ENCODE measurements at regions not wholly inside any gene's neighbourhood (a gene's known extent, or its start where the extent isn't known, plus 50 kb on each side); places are given as distances from the start of the nearest gene placed in this dataset.

DNA sequence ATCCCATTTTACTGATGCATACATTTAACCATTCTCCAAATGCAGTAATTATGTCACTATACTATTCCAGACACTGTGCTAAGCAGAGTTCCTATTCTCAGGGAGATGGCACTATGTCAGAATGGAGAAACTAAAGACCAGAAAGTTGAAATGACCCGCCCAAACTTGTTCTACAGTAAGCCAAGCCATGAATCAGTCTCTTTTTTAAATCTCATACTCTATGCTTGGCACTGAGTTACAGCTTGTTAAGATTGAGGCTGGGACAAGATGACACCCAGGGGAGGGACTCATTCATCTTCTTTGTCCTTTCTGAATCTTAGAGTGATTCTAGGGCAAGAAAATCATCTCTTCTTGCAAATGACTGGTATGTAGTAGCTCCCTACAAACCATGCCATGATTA, 247.0 kb upstream of the CCL2 start:
- no peaks in the 10 kb centered on the region for H3K9me3 Mint-ChIP-seq (ENCODE audit: unreplicated experiment)
- no peaks in the 10 kb centered on the region for H3K4me1 Mint-ChIP-seq (ENCODE audit: low read depth, unreplicated experiment)
- TF ChIP-seq, protein P1, sequence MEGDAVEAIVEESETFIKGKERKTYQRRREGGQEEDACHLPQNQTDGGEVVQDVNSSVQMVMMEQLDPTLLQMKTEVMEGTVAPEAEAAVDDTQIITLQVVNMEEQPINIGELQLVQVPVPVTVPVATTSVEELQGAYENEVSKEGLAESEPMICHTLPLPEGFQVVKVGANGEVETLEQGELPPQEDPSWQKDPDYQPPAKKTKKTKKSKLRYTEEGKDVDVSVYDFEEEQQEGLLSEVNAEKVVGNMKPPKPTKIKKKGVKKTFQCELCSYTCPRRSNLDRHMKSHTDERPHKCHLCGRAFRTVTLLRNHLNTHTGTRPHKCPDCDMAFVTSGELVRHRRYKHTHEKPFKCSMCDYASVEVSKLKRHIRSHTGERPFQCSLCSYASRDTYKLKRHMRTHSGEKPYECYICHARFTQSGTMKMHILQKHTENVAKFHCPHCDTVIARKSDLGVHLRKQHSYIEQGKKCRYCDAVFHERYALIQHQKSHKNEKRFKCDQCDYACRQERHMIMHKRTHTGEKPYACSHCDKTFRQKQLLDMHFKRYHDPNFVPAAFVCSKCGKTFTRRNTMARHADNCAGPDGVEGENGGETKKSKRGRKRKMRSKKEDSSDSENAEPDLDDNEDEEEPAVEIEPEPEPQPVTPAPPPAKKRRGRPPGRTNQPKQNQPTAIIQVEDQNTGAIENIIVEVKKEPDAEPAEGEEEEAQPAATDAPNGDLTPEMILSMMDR (IDR thresholded peaks at IDR 0.05; ENCODE audit: insufficient read depth in 1 of 2, low read depth in 1 of 2, low read length in 1 of 2, severe bottlenecking in 1 of 2, unreplicated experiment in 1 of 2) = no peak
- Histone ChIP-seq H3K4me1 (no peaks in the 10 kb centered on the region), H3K4me3 (ENCODE audit: low read depth, low read length) (no peak overlapping the region), H3K9me3 (no peaks in the 10 kb centered on the region), H3K36me3 (ENCODE audit: control insufficient read depth, insufficient read depth, low read length) (no peaks in the 10 kb centered on the region), H3K27me3 (replicated peaks; ENCODE audit: control insufficient read depth, insufficient read depth, low read length) (no peaks in the 10 kb centered on the region; the same call in none of the 2 replicates)
- intact Hi-C loops (cut with micrococcal nuclease; ENCODE audit: unreplicated experiment) = no loop called here
- peaks cover 10% of the 10 kb centered on the region for H3K27me3 Mint-ChIP-seq (ENCODE audit: insufficient read depth, unreplicated experiment)
- DNase-seq = no peak
- no peaks in the 10 kb centered on the region for H3K36me3 Mint-ChIP-seq (ENCODE audit: insufficient read depth, unreplicated experiment)
- no peak overlapping the region for H3K27ac Mint-ChIP-seq (ENCODE audit: unreplicated experiment)
- POLR2A ChIA-PET = no interaction called here
- CTCF ChIA-PET = no interaction called here
- BruUV-seq (replicated peaks) = no TSS peak
- H3K4me3 Mint-ChIP-seq (ENCODE audit: unreplicated experiment) = no peak overlapping the region

DNA sequence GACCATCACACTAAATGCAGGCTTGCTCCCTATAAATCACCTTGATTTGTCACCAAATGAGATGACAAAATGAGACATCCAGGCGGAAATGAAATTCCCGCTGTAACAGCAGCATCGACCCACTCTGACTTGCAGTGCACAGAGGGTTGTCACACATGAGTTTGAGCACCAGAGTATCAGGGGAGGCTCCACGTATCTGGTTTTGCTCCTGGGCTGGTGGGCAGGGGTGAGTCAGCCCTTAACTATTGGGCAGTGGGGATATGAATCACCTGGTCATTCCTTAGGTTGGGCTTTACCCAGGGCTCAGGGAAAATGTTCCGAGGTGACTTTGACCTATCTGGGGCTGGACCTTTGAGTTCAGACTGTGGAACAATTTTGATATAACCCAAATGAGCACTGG, 245.2 kb upstream of the CCL2 start:
- intact Hi-C loops (cut with micrococcal nuclease; ENCODE audit: unreplicated experiment) = no loop called here
- Mint-ChIP-seq H3K27ac (ENCODE audit: unreplicated experiment) (no peak overlapping the region), H3K9me3 (ENCODE audit: unreplicated experiment) (no peaks in the 10 kb centered on the region), H3K4me3 (ENCODE audit: unreplicated experiment) (no peak overlapping the region), H3K36me3 (ENCODE audit: insufficient read depth, unreplicated experiment) (no peaks in the 10 kb centered on the region), H3K4me1 (ENCODE audit: low read depth, unreplicated experiment) (no peaks in the 10 kb centered on the region), H3K27me3 (ENCODE audit: insufficient read depth, unreplicated experiment) (peaks cover 10% of the 10 kb centered on the region)
- CTCF ChIA-PET = no interaction called here
- Histone ChIP-seq H3K36me3 (ENCODE audit: control insufficient read depth, insufficient read depth, low read length) (no peaks in the 10 kb centered on the region), H3K4me1 (no peaks in the 10 kb centered on the region), H3K9me3 (no peaks in the 10 kb centered on the region), H3K4me3 (ENCODE audit: low read depth, low read length) (no peak overlapping the region), H3K27me3 (replicated peaks; ENCODE audit: control insufficient read depth, insufficient read depth, low read length) (no peaks in the 10 kb centered on the region; the same call in none of the 2 replicates)
- no TSS peak for BruUV-seq (replicated peaks)
- DNase-seq = no peak
- TF ChIP-seq, protein P1 (IDR thresholded peaks at IDR 0.05; ENCODE audit: insufficient read depth in 1 of 2, low read depth in 1 of 2, low read length in 1 of 2, severe bottlenecking in 1 of 2, unreplicated experiment in 1 of 2) = no peak
- POLR2A ChIA-PET = no interaction called here

DNA sequence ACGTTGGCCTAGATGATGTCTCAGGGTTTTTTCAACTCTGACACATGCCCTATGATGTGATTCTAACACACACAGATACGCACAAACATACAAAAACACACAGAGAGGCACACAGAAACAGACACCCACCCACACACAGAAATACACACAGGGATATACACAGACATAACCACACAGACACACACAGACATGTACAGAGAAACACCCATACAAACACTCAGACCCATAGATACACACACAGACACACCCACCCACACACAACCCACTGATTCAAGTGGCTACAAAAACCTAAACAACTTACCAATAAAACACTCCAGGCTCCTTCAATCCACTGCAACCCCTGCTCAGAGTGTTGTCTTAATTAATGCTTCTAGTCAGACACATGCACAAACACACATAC, 244.6 kb upstream of the CCL2 start:
- DNase-seq = no peak
- H3K4me3 Mint-ChIP-seq (ENCODE audit: unreplicated experiment) = no peak overlapping the region
- no peaks in the 10 kb centered on the region for H3K36me3 ChIP-seq (ENCODE audit: control insufficient read depth, insufficient read depth, low read length)
- H3K27me3 Mint-ChIP-seq (ENCODE audit: insufficient read depth, unreplicated experiment) = peaks cover 7% of the 10 kb centered on the region
- CTCF ChIA-PET = no interaction called here
- H3K36me3 Mint-ChIP-seq (ENCODE audit: insufficient read depth, unreplicated experiment) = no peaks in the 10 kb centered on the region
- H3K27me3 ChIP-seq (replicated peaks; ENCODE audit: control insufficient read depth, insufficient read depth, low read length) = no peaks in the 10 kb centered on the region; the same call in none of the 2 replicates
- H3K4me3 ChIP-seq (ENCODE audit: low read depth, low read length) = no peak overlapping the region
- intact Hi-C loops (cut with micrococcal nuclease; ENCODE audit: unreplicated experiment) = no loop called here
- no peaks in the 10 kb centered on the region for H3K9me3 ChIP-seq
- TF ChIP-seq, protein P1 (IDR thresholded peaks at IDR 0.05; ENCODE audit: insufficient read depth in 1 of 2, low read depth in 1 of 2, low read length in 1 of 2, severe bottlenecking in 1 of 2, unreplicated experiment in 1 of 2) = no peak
- no peaks in the 10 kb centered on the region for H3K4me1 ChIP-seq
- H3K27ac Mint-ChIP-seq (ENCODE audit: unreplicated experiment) = no peak overlapping the region
- no peaks in the 10 kb centered on the region for H3K4me1 Mint-ChIP-seq (ENCODE audit: low read depth, unreplicated experiment)
- no TSS peak for BruUV-seq (replicated peaks)
- no peaks in the 10 kb centered on the region for H3K9me3 Mint-ChIP-seq (ENCODE audit: unreplicated experiment)
- POLR2A ChIA-PET = no interaction called here
